GM19351 (cell line): ENCODE measurements at regions not wholly inside any gene's neighbourhood (a gene's known extent, or its start where the extent isn't known, plus 50 kb on each side); places are given as distances from the start of the nearest gene placed in this dataset.

Source experiments
- ATAC-seq: cut with Tn5 transposase; IDR thresholded peaks from one replicate; pipeline ENCODE4 v1.9.1; 2021; ENCODE audit warnings: mild to moderate bottlenecking, moderate library complexity; ENCODE audit not compliant: unreplicated experiment

DNA sequence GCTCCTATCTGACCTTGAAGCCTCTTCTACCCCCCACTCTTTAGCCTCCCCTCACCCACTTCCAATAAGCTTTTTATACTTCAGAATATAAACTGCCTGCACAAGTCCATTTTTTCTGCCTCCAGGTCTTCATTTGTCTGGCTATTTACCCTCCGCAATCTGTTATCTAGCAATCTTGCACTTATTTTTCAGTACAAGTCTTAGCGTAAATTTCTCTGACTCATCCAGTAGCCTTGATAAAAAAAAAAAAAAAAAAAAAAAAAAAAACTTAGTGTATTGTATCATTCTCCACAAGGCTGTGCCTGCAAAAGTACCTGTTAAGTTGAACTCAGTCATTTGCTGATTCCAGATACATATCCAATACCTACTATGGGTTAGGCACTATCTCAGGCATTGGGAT lies 219.5 kb upstream of the DKK2 start:
- ATAC-seq, result no peak

DNA sequence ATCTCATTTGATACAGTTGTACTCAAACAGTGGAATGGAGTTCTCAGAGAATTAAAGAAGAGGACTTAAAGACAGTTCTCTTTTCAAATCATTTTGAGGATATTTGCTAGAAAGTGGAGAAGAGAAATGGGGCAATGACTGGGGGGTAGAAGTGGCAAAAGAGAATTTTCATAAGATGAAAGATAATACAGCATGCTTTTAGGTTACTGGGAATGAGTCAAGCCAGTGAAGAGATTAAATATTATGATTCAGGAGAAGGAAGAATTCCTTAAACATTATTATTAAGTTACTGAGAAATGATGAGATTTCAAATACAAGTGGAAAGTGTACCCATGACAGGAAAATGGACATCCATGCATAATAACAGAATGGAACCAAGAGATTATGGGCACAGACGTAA lies 219.0 kb upstream of the DKK2 start:
- ATAC-seq, result no peak

DNA sequence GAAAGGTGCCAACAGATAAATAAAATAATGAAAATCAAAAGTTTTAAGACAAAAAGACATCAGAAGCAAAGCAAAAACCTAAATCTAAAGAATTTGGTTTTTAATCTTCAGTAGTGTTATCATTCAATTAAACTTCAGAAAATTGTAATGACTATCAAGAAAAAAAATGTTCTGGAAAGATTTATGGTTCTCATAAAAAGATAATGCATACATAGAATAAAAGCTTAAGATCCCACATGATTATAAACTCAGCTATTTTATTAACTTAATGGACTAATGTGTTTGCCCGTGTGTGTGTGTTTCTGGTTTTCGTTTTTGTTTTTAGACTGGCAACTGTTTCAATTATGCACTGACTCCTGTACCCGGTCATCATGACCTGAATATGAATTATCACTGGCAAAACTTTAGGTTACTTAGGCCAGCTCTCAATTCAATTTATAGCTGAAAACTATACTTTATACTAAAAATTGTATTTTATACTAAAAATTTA lies 217.5 kb upstream of the DKK2 start:
- ATAC-seq, result no peak

DNA sequence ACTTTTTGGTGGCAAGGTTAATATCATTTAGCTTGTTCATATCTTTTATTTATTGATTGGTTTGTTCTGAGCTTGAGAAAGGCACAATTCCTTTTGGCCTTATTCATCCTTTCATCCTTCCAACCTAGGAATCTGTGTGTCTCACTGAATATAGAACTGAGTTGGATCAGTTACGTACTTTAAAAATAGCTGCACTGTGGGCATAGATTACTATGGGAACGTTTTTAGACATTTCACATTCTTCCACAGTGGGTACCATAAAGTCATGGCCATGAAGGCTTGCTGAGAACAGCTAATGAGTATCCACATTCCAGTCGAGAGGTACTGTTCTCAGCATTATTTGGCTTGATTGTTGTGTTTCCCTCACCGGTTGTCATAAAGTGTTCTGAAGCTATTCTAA lies 217.0 kb upstream of the DKK2 start:
- no peak for ATAC-seq

DNA sequence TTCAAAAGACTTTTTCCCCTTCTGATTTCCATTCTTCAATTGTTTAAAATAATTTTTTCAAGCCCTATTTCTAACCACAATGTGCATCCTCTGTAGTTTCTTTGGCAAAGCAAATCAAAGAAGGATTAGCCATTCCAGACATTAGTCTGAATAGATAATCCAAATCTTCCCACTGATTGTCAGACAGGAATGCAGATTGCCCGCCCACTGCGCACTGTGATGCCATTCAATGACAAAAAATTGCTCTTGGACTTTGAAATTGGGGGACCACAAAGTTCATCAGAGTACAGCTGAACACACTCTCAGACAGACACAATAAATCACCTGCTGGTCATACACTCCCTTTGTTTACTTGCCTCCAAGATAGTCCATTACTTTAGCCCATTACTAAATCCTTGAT lies 216.5 kb upstream of the DKK2 start:
- ATAC-seq, result no peak

DNA sequence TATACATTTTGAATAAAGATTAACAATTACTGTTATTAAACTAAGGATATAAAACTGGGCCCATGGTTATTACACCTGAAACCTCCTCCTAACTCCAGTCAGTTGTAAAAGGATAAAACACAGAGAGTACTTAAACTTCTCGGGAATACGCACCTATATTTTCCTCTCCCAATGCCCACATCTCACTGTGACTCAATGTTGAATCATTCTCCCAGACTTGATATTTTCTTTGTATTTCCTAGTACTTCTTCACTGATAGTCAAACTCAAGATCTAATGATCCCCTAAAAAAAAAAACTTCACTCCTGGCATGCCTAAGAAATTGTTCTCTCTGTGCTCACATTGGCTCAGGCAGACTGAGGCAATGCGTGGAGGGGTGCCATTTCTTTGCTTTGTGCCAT lies 212.5 kb upstream of the DKK2 start:
- ATAC-seq, result no peak

DNA sequence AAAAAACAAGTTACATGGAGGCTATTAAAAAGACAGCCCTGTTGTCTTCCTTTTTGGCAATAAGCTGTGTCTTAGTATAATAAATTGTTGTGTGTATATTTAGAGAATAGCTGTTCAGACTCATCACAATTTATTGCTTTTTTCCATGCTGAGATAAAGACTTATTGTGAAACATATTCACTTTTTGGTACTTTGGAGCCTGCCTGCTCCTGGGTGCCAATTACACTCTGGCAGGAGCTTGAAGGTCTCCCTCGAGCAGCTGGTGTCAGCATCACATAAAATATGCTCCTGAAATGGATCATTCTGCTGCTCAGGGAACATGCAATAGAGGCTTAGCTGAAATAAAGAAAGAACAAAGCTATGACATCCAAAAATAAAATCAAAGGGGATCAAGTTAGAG lies 211.6 kb upstream of the DKK2 start:
- no peak for ATAC-seq

DNA sequence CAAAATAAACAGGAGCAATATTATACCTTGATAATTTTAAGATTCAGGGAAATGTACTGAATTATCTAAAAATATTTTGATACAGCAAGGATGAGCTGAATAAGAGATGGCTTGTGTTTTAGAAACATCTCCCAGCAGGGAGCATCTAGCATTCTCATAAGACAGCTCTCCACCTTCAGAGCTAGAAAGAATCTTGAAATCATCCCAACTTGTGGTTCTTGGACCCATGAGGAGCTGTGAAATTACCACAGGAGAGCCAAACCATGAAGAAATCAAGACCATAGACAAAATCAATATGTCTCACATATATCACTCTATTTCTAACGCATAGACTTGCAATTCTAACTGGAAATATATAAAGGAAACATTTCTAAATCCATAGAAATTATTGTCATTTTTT lies 210.6 kb upstream of the DKK2 start:
- ATAC-seq, result no peak

DNA sequence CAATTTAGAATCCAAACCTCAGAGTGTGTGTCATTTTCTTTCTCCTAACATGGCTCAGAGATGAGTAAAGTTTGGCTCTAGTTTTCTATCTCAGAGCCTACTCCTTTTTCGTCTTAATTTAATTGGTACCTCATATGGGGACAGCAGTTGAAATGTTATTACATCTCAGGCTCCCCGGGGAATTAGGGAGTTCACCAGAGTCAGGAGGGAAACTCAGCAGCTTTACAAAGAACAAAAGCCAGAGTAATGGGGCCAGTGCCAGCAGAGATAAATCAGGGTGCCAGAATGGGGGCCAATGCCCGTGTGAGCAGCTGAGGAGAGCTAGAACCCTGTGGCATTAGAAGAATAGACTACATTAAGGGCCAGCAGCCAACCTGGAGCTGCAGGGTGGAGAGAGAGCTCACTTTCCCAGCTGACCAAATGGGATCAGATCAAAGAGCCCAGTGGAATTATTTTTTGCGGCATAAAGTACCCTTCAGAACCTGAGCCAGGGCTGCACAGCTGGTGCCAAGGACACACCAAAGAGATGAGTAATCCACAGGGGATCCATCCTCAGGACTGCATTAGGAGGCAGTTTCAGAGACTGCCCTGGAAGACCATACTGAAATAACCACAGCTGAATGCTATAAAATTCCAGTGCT lies 207.1 kb upstream of the DKK2 start:
- no peak for ATAC-seq

DNA sequence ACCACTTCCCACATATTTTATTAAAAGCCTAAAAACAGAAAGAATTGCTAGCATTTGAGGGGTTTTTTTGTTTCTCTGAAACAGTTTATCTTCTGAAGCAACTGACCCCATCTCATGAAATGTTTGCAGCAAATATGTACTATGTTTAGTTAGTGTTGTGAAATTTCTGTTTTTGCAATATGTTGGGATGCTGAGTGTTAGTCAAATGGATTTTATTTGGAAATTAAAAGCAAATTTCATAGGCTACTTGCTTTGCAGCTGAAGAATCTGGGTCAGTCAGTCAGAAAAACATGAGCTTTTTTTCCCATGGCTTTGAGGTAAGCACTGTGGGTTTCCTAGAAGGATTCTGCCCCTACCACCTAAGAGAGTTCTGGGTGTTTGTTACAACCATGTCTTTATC lies 184.9 kb upstream of the DKK2 start:
- no peak for ATAC-seq

DNA sequence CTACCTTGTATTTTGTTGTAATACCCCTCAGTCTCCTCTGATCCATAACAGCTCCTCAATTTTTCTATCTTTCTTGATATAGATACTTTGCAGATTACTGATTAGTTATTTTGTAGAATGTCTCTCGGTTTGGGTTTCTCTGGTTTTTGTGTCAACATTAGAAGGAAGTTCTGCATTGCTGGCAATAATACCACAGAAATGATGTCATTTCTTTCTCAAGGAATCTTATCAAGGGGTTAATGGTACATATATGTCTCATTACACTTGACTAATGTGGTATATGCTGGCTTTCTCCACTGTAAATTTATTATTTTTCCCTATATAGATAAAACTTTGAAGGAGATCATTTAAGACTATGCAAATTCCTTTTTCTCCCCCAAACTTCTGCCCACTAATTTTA lies 183.6 kb upstream of the DKK2 start:
- ATAC-seq, result no peak

DNA sequence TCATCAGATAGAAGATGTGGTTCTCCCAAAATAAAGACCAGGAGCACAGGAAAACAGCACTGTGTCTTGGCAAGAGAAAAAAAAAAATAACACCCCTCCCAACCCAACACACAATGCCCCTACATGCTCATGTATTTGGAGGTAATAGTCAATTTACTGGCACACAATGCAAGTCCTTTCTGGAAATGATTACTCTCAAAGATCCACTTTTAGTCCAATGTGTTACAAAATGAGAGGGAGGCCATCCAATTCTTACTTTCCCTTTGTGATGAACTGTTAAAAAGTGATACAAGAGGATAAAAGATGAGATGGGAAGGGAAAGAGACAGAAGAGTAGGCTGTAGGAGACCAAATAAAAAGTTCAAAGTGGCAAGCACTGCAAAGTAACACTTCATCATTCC lies 180.3 kb upstream of the DKK2 start:
- ATAC-seq, result no peak

DNA sequence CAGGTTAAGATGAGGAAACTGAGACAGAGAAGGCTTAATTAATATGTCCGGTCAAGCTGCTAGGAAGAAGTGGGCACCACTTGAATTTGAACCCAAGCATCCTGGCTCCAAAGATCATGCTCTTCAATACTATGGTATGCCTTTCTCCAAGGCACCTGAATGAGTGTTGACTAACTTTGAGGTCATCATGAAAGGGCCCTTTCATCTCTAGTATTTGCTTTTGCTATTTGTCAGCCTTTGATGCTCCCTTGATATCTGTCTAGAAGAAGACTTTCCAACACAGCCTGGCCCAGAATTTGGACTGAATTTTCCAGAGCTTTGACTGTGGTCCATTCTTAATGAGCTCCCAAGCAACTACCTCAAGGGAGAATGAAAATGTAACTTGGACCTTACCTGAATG lies 179.1 kb upstream of the DKK2 start:
- no peak for ATAC-seq

DNA sequence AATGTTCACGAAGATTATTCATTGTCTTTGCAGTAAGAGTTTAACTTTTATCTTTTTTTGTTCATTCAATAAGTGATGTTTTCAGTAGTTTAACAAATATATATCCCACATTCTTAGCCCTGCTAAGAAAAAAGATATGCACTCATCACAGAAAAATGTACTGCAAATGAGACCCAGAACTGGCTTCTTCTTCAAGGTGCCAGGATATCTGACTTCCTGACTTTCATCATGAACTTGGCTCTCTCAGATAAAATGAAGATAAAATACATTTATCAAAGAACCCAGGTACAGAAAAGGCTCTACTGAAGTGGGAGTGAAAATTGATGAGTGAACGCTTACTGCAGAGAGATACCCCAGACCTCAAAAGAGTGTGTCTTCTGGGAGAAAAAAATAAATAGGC lies 177.8 kb upstream of the DKK2 start:
- no peak for ATAC-seq

DNA sequence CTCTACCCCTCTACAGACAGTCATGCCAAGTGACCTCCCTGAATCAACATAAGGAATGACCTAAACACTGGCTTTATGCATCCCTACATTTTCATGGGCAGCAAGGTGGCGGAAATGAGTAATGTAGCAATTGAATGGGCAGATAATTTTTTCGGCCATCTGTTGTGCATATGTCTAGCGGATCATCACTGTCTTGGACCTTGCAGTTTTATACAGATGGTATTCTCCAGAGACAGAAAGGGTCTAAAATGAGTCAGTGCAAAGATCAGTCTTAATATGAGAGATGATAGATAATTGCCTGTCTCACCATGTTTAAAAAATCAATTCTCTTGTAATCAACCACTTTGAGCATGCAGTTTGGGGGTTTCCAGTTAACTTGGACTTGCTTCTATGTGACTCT lies 177.3 kb upstream of the DKK2 start:
- ATAC-seq, result no peak

DNA sequence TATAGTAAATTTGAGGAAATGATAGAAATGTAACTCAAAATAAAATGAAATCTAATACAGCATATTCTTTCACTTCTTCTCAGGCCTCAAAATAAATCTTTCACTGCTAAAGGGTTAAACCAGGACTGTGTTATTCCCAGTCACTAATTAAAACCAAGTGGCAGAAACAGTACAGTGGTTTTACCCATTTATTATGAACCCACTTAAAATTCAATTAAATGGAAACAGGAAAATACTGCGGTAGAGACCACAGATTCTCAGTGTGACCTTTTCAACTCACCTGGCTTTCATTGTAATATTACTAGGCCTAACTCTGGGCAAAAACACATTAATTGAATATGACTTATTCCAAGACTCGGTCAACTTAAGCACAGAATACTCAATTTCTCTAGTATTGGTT lies 176.5 kb upstream of the DKK2 start:
- ATAC-seq, result no peak

DNA sequence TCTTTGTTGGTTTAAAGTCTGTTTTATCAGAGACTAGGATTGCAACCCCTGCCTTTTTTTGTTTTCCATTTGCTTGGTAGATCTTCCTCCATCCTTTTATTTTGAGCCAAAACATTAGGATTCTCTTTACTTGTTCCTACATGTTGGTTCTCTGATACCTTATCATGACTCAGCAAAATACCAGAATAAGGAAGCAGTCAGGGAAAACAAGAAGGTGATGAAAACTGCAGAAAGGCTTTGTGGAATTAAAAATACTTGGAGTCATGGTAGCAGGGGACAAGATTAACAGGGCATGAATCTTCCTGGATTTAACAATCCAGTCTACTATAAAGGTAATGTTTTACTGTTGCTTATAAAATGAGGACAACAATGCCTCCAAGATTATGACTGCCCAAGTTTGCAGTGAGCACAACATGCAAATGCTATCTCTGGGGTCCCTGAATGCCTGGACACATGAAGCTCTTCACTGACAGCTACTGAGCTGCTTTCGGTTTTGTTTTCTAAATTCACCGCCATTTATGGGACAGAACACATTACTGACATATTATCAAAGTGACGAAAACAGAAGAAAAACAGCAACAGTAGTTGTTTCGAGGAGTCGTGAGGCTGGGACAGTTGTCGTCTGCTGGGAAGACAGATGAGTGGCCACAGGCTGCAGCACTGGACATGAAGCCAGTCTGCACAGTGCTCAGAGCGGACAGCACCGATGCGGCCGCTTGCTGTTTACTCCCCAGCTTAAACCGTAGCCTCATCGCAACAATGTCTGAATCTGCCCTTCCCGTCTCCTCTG lies 174.5 kb upstream of the DKK2 start:
- no peak for ATAC-seq

DNA sequence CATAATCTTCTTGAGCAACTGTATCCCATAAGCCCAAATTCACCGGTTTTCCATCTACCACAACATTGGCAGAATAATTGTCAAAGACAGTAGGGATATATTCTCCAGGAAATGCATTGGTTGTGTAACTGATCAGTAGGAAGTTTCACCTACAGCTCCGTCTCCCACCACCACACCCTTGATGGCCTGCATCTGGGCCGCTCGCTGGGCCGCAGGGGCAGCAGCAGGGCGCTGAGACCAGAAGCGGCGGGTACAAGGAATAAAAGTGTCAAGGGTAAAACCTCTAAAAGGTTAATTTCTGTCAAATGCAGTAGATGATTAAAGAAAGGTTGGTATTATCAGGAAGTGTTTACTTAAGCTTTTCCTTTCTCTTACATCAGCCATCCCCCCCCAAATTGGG lies 167.6 kb upstream of the DKK2 start:
- no peak for ATAC-seq

DNA sequence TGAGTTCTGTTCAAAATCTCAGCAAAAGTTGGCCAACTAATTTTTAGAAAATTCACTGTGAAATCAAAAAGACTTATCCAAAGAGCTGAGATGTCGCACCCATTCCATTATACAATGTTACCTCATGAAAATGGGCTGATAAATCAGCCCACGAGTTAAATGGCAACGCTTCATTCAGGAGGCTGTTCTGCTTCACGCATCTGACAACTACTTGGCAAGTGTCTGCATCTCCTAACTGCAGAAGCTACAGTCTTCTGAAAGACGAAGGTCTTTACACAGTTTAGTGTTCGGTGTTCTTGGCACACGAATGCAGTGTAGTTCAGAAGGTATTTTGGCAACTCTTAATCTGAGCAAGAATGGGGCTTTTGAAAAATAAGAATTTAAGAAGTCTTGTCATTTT lies 166.6 kb upstream of the DKK2 start:
- ATAC-seq, result no peak

DNA sequence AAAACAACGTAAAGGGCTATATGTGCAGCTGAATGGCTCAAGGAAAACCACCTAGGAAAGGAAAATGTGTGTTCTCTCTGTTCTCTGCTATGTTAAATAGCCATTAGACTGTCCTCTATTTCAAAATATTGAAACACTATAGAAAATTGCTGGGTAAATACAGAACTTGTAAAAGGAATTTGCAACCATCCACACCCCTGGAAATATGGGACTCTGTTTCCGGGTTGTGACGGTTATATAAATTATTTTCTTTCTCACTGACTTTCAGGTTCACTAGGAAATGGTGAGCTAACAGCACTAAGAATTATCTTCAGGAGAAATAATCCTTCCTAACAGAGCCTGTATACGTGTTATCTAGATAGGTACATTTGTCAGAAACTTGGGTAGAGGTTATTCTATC lies 161.0 kb upstream of the DKK2 start:
- ATAC-seq, result no peak

DNA sequence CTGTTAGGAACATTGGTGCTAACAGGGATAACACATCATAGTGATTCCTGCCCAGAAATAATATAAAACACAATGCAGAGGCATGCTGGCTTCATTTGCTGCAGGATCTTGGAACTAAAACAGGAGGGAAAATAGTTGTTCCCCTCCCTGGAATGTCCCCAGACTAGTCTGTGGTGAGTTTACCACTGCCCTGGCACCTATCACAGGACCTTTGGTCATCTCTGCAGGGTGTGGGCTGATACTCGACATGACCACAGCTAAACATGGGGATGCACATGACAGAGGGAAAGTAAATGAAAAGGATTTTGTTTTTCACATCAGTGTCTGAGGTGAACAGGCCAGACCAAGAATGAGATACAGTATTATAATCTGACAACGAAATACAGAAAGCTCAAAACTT lies 160.2 kb upstream of the DKK2 start:
- no peak for ATAC-seq

DNA sequence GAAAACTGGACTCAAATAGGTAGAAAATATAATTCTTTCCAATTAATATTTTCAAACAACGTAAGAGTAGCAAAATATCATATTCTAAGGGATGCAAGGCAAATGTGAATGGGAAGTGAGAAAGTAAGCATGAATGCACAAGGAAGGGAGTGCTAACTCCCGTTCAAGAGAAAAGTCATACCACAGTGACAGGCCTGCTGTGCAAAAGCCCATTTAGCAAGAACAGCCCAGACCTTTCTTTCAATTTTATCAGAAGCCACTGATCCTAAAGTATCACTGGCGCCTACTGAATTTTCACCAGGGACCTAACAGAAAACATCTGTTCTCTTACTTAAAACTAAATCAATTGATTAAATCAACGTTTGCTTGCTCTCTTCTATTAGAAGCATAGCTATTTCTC lies 157.9 kb upstream of the DKK2 start:
- ATAC-seq, result no peak

DNA sequence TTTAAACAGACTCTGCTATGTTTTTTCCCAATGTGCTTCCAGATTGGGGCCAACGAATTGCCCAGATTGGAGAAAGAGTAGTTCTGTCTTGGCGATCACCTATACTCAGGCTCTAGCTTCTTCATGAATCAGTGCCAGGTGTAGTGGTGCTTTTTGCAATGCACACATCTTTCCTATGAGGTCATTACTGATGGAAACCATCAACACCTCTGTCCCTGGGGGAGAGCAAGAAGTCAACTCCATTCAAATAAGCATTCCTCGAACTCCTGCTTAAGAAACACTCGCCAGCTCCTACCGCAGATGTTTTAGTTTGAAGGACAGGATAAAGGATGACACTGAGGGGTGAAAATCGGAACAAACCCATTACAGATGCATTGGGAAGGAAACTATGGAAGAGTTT lies 156.5 kb upstream of the DKK2 start:
- ATAC-seq, result no peak
